ENCODE measurements at regions not wholly inside any gene's neighbourhood (a gene's known extent, or its start where the extent isn't known, plus 50 kb on each side); places are given as distances from the start of the nearest gene placed in this dataset.
"Not testable (repeated sequence)": the region's sequence is repeated elsewhere in the genome, so short reads cannot be mapped to it uniquely, and the experiment has no call there.

GRCh38 chr2:184367211-184367610, 231.1 kb upstream of the ZNF804A start:
- no peak for DNase-seq

GRCh38 chr2:184369307-184369706, 229.0 kb upstream of the ZNF804A start:
- DNase-seq = no peak

GRCh38 chr2:184370954-184371353, 227.4 kb upstream of the ZNF804A start:
- peak; percentile 0 to 20 (median 2) for DNase-seq

- no peak for DNase-seq
These were observed 226.7 kb upstream of the ZNF804A start for GRCh38 chr2:184371641-184372040.

- no peak for DNase-seq
These were observed 225.8 kb upstream of the ZNF804A start for GRCh38 chr2:184372484-184372883.

- no peak for DNase-seq
These were observed 203.7 kb upstream of the ZNF804A start for GRCh38 chr2:184394642-184395041.

- no peak for DNase-seq
These were observed 195.9 kb upstream of the ZNF804A start for GRCh38 chr2:184402381-184402780.

GRCh38 chr2:184407041-184407630, 191.2 kb upstream of the ZNF804A start:
- not testable (repeated sequence) for DNase-seq

- no peak for DNase-seq
These were observed 188.2 kb upstream of the ZNF804A start for GRCh38 chr2:184410160-184410559.

GRCh38 chr2:184413221-184413620, 185.1 kb upstream of the ZNF804A start:
- no peak for DNase-seq

GRCh38 chr2:184413671-184414229, 184.6 kb upstream of the ZNF804A start:
- DNase-seq = no peak

- no peak for DNase-seq
These were observed 182.0 kb upstream of the ZNF804A start for GRCh38 chr2:184416146-184416913.

GRCh38 chr2:184419744-184420143, 178.6 kb upstream of the ZNF804A start:
- no peak for DNase-seq

GRCh38 chr2:184421456-184421855, 176.9 kb upstream of the ZNF804A start:
- not testable (repeated sequence) for DNase-seq

GRCh38 chr2:184425083-184425482, 173.2 kb upstream of the ZNF804A start:
- DNase-seq = no peak

GRCh38 chr2:184444217-184444616, 154.1 kb upstream of the ZNF804A start:
- DNase-seq = no peak

- no peak for DNase-seq
These were observed 153.6 kb upstream of the ZNF804A start for GRCh38 chr2:184444623-184445223.

GRCh38 chr2:184449760-184450159, 148.6 kb upstream of the ZNF804A start:
- DNase-seq = no peak

- peak in 1 of 3 donors; percentile 8 for DNase-seq
These were observed 145.4 kb upstream of the ZNF804A start for GRCh38 chr2:184452907-184453306.

- no peak for DNase-seq
These were observed 142.7 kb upstream of the ZNF804A start for GRCh38 chr2:184455624-184456023.

GRCh38 chr2:184456693-184457092, 141.6 kb upstream of the ZNF804A start:
- not testable (repeated sequence) for DNase-seq

GRCh38 chr2:184463102-184463865, 135.0 kb upstream of the ZNF804A start:
- DNase-seq = no peak

- no peak for DNase-seq
These were observed 134.5 kb upstream of the ZNF804A start for GRCh38 chr2:184463866-184464248.
